ENCODE measurements at regions not wholly inside any gene's neighbourhood (a gene's known extent, or its start where the extent isn't known, plus 50 kb on each side); places are given as distances from the start of the nearest gene placed in this dataset.

- H3K27ac Mint-ChIP-seq: no peak overlapping the region
- ChIA-PET CTCF (no interaction called here), POLR2A (no interaction called here)
- no peak overlapping the region for H3K4me3 Mint-ChIP-seq
- intact Hi-C loops (cut with micrococcal nuclease): no loop called here
- no peaks in the 10 kb centered on the region for H3K9me3 ChIP-seq (ENCODE audit: control insufficient read depth in 2 of 3, low read length in 3 of 3)
- no peak overlapping the region for H3K27ac ChIP-seq (ENCODE audit: low read depth, low read length)
- ATAC-seq: no peak
- DNase-seq: no peak
- peaks cover 0 to 5% (median 0%) of the 10 kb centered on the region in 7 donors for H3K4me1 Mint-ChIP-seq
- no peaks in the 10 kb centered on the region for H3K4me1 ChIP-seq (ENCODE audit: control insufficient read depth in 2 of 2, insufficient read depth in 2 of 2, low read length in 2 of 2)
- no peaks in the 10 kb centered on the region for H3K9me3 Mint-ChIP-seq
- no peak overlapping the region for H3K4me3 ChIP-seq (ENCODE audit: low read length)
- no peaks in the 10 kb centered on the region for H3K36me3 Mint-ChIP-seq
- peaks cover 0 to 3% of the 10 kb centered on the region in 2 donors for H3K27me3 ChIP-seq (ENCODE audit: control insufficient read depth in 2 of 2, insufficient read depth in 2 of 2, low read length in 2 of 2)
- H3K36me3 ChIP-seq (ENCODE audit: control insufficient read depth in 2 of 3, insufficient read depth in 3 of 3, low read length in 3 of 3): no peaks in the 10 kb centered on the region
- peaks cover 7 to 31% (median 9%) of the 10 kb centered on the region in 5 donors for H3K27me3 Mint-ChIP-seq
These were observed 113.5 kb downstream of the LHX9 start for GRCh38 chr1:198030682-198031081.

GRCh38 chr1:198031086-198031485, 113.9 kb downstream of the LHX9 start:
- no peak overlapping the region for H3K4me3 ChIP-seq (ENCODE audit: low read length)
- DNase-seq (no peak), ATAC-seq (no peak)
- CTCF ChIA-PET: no interaction called here
- no peaks in the 10 kb centered on the region for H3K9me3 ChIP-seq (ENCODE audit: control insufficient read depth in 2 of 3, low read length in 3 of 3)
- H3K36me3 ChIP-seq (ENCODE audit: control insufficient read depth in 2 of 3, insufficient read depth in 3 of 3, low read length in 3 of 3): no peaks in the 10 kb centered on the region
- peaks cover 7 to 27% (median 9%) of the 10 kb centered on the region in 5 donors for H3K27me3 Mint-ChIP-seq
- H3K4me3 Mint-ChIP-seq: no peak overlapping the region
- peaks cover 0 to under 1% of the 10 kb centered on the region in 2 donors for H3K27me3 ChIP-seq (ENCODE audit: control insufficient read depth in 2 of 2, insufficient read depth in 2 of 2, low read length in 2 of 2)
- H3K36me3 Mint-ChIP-seq: no peaks in the 10 kb centered on the region
- H3K4me1 ChIP-seq (ENCODE audit: control insufficient read depth in 2 of 2, insufficient read depth in 2 of 2, low read length in 2 of 2): no peaks in the 10 kb centered on the region
- H3K27ac ChIP-seq (ENCODE audit: low read depth, low read length): no peak overlapping the region
- no peaks in the 10 kb centered on the region for H3K9me3 Mint-ChIP-seq
- POLR2A ChIA-PET: no interaction called here
- no peak overlapping the region for H3K27ac Mint-ChIP-seq
- peaks cover 0 to 5% (median 0%) of the 10 kb centered on the region in 7 donors for H3K4me1 Mint-ChIP-seq
- intact Hi-C loops (cut with micrococcal nuclease): no loop called here

GRCh38 chr1:198032668-198033067, 115.5 kb downstream of the LHX9 start:
- Mint-ChIP-seq H3K4me3 (no peak overlapping the region), H3K27ac (no peak overlapping the region)

GRCh38 chr1:198040880-198041279, 115.9 kb upstream of the NEK7 start:
- intact Hi-C loops (cut with micrococcal nuclease): no loop called here
- ChIA-PET POLR2A (no interaction called here), CTCF (no interaction called here)
- no peak for DNase-seq
- ATAC-seq: no peak
- H3K27me3 ChIP-seq (ENCODE audit: control insufficient read depth in 2 of 2, insufficient read depth in 2 of 2, low read length in 2 of 2): no peaks in the 10 kb centered on the region
- Mint-ChIP-seq H3K9me3 (no peaks in the 10 kb centered on the region), H3K27ac (no peak overlapping the region), H3K4me1 (no peaks in the 10 kb centered on the region), H3K4me3 (no peak overlapping the region), H3K27me3 (no peaks in the 10 kb centered on the region), H3K36me3 (no peaks in the 10 kb centered on the region)
- no peaks in the 10 kb centered on the region for H3K4me1 ChIP-seq (ENCODE audit: control insufficient read depth in 2 of 2, insufficient read depth in 2 of 2, low read length in 2 of 2)
- H3K27ac ChIP-seq (ENCODE audit: low read depth, low read length): no peak overlapping the region
- no peaks in the 10 kb centered on the region for H3K9me3 ChIP-seq (ENCODE audit: control insufficient read depth in 2 of 3, low read length in 3 of 3)
- no peak overlapping the region for H3K4me3 ChIP-seq (ENCODE audit: low read length)
- H3K36me3 ChIP-seq (ENCODE audit: control insufficient read depth in 2 of 3, insufficient read depth in 3 of 3, low read length in 3 of 3): no peaks in the 10 kb centered on the region

More at GRCh38 chr1:198032668-198033067, 115.5 kb downstream of the LHX9 start:
- ATAC-seq (no peak), DNase-seq (no peak)
- no peaks in the 10 kb centered on the region for H3K9me3 ChIP-seq (ENCODE audit: control insufficient read depth in 2 of 3, low read length in 3 of 3)
- H3K4me3 ChIP-seq (ENCODE audit: low read length): no peak overlapping the region
- no peaks in the 10 kb centered on the region for H3K9me3 Mint-ChIP-seq
- H3K4me1 Mint-ChIP-seq: peaks cover 0 to 5% (median 0%) of the 10 kb centered on the region in 7 donors
- CTCF ChIA-PET: no interaction called here
- no peak overlapping the region for H3K27ac ChIP-seq (ENCODE audit: low read depth, low read length)
- H3K36me3 Mint-ChIP-seq: no peaks in the 10 kb centered on the region
- H3K36me3 ChIP-seq (ENCODE audit: control insufficient read depth in 2 of 3, insufficient read depth in 3 of 3, low read length in 3 of 3): no peaks in the 10 kb centered on the region
- no peaks in the 10 kb centered on the region for H3K4me1 ChIP-seq (ENCODE audit: control insufficient read depth in 2 of 2, insufficient read depth in 2 of 2, low read length in 2 of 2)
- POLR2A ChIA-PET: no interaction called here
- no peaks in the 10 kb centered on the region for H3K27me3 ChIP-seq (ENCODE audit: control insufficient read depth in 2 of 2, insufficient read depth in 2 of 2, low read length in 2 of 2)
- H3K27me3 Mint-ChIP-seq: peaks cover 3 to 19% (median 7%) of the 10 kb centered on the region in 5 donors
- intact Hi-C loops (cut with micrococcal nuclease): no loop called here

GRCh38 chr1:198042168-198042567, 114.6 kb upstream of the NEK7 start:
- CTCF ChIA-PET: no interaction called here
- Mint-ChIP-seq H3K27me3 (no peaks in the 10 kb centered on the region), H3K9me3 (peaks cover 0 to 5% (median 0%) of the 10 kb centered on the region in 11 donors), H3K36me3 (peaks cover 0 to 6% (median 0%) of the 10 kb centered on the region in 5 donors), H3K4me3 (no peak overlapping the region), H3K4me1 (peaks cover 0 to 2% (median 0%) of the 10 kb centered on the region in 7 donors), H3K27ac (no peak overlapping the region)
- intact Hi-C loops (cut with micrococcal nuclease): no loop called here
- Histone ChIP-seq H3K27ac (ENCODE audit: low read depth, low read length) (no peak overlapping the region), H3K36me3 (ENCODE audit: control insufficient read depth in 2 of 3, insufficient read depth in 3 of 3, low read length in 3 of 3) (no peaks in the 10 kb centered on the region), H3K4me1 (ENCODE audit: control insufficient read depth in 2 of 2, insufficient read depth in 2 of 2, low read length in 2 of 2) (no peaks in the 10 kb centered on the region), H3K9me3 (ENCODE audit: control insufficient read depth in 2 of 3, low read length in 3 of 3) (no peaks in the 10 kb centered on the region), H3K27me3 (ENCODE audit: control insufficient read depth in 2 of 2, insufficient read depth in 2 of 2, low read length in 2 of 2) (no peaks in the 10 kb centered on the region), H3K4me3 (ENCODE audit: low read length) (no peak overlapping the region)
- POLR2A ChIA-PET: no interaction called here
- ATAC-seq (no peak), DNase-seq (no peak)

GRCh38 chr1:198047913-198048312, 108.9 kb upstream of the NEK7 start:
- Mint-ChIP-seq H3K9me3 (peaks cover 0 to 15% (median 6%) of the 10 kb centered on the region in 11 donors), H3K27me3 (peaks cover 0 to 2% (median 0%) of the 10 kb centered on the region in 5 donors), H3K36me3 (peaks cover 0 to 22% (median 0%) of the 10 kb centered on the region in 5 donors), H3K4me1 (peaks cover 5 to 18% (median 14%) of the 10 kb centered on the region in 7 donors), H3K27ac (peak overlapping the region in 3 of 9 donors; percentile 22 to 77 (median 62)), H3K4me3 (peak overlapping the region in 3 of 10 donors; percentile 1 to 51 (median 9))
- H3K27ac ChIP-seq (ENCODE audit: low read depth, low read length): no peak overlapping the region
- no peaks in the 10 kb centered on the region for H3K36me3 ChIP-seq (ENCODE audit: control insufficient read depth in 2 of 3, insufficient read depth in 3 of 3, low read length in 3 of 3)
- H3K9me3 ChIP-seq (ENCODE audit: control insufficient read depth in 2 of 3, low read length in 3 of 3): no peaks in the 10 kb centered on the region
- ATAC-seq (peak; percentile 54), DNase-seq (peak in 5 of 9 donors; percentile 4 to 35 (median 10))
- H3K4me1 ChIP-seq (ENCODE audit: control insufficient read depth in 2 of 2, insufficient read depth in 2 of 2, low read length in 2 of 2): peaks cover 0 to 7% of the 10 kb centered on the region in 2 donors
- H3K27me3 ChIP-seq (ENCODE audit: control insufficient read depth in 2 of 2, insufficient read depth in 2 of 2, low read length in 2 of 2): no peaks in the 10 kb centered on the region
- ChIA-PET POLR2A (no interaction called here), CTCF (no interaction called here)
- intact Hi-C loops (cut with micrococcal nuclease): no loop called here
- no peak overlapping the region for H3K4me3 ChIP-seq (ENCODE audit: low read length)

GRCh38 chr1:198054510-198054909, 102.3 kb upstream of the NEK7 start:
- CTCF ChIA-PET: no interaction called here
- POLR2A ChIA-PET: no interaction called here
- peaks cover 0 to 13% (median 0%) of the 10 kb centered on the region in 5 donors for H3K36me3 Mint-ChIP-seq
- H3K9me3 Mint-ChIP-seq: peaks cover 0 to 11% (median 2%) of the 10 kb centered on the region in 11 donors
- no peaks in the 10 kb centered on the region for H3K4me1 ChIP-seq (ENCODE audit: control insufficient read depth in 2 of 2, insufficient read depth in 2 of 2, low read length in 2 of 2)
- H3K36me3 ChIP-seq (ENCODE audit: control insufficient read depth in 2 of 3, insufficient read depth in 3 of 3, low read length in 3 of 3): no peaks in the 10 kb centered on the region
- H3K27ac Mint-ChIP-seq: no peak overlapping the region
- H3K4me3 ChIP-seq (ENCODE audit: low read length): no peak overlapping the region
- no peak overlapping the region for H3K27ac ChIP-seq (ENCODE audit: low read depth, low read length)
- H3K9me3 ChIP-seq (ENCODE audit: control insufficient read depth in 2 of 3, low read length in 3 of 3): no peaks in the 10 kb centered on the region
- DNase-seq (no peak), ATAC-seq (no peak)
- H3K4me3 Mint-ChIP-seq: no peak overlapping the region
- peaks cover 0 to 9% (median 4%) of the 10 kb centered on the region in 7 donors for H3K4me1 Mint-ChIP-seq
- no peaks in the 10 kb centered on the region for H3K27me3 ChIP-seq (ENCODE audit: control insufficient read depth in 2 of 2, insufficient read depth in 2 of 2, low read length in 2 of 2)
- intact Hi-C loops (cut with micrococcal nuclease): no loop called here
- H3K27me3 Mint-ChIP-seq: peaks cover 0 to 2% (median 0%) of the 10 kb centered on the region in 5 donors
